Smooth muscle cell (in vitro differentiated cells): ENCODE measurements at regions not wholly inside any gene's neighbourhood (a gene's known extent, or its start where the extent isn't known, plus 50 kb on each side); places are given as distances from the start of the nearest gene placed in this dataset.
"Not testable (repeated sequence)": the region's sequence is repeated elsewhere in the genome, so short reads cannot be mapped to it uniquely, and the experiment has no call there.

Experiments
- DNase-seq: peaks from one replicate; lab custom pipeline; 2025; ENCODE audit not compliant: unreplicated experiment; lab: John Stamatoyannopoulos, UW
- H2AFZ ChIP-seq: fragments of 200-600 bp; sonication (generic); 2 replicates; pipeline ENCODE4 v1.6.0; 2016; ENCODE audit warnings: antibody characterized with exemption, low read depth, mild to moderate bottlenecking
- H3F3A ChIP-seq: fragments of 200-600 bp; sonication (generic); 2 replicates; pipeline ENCODE4 v1.6.0; 2017; ENCODE audit warnings: antibody characterized with exemption, low read depth
- H3K27ac ChIP-seq: fragments of 200-600 bp; sonication (generic); 2 replicates; pipeline ENCODE4 v1.5.1; 2016; ENCODE audit warnings: low read depth, mild to moderate bottlenecking
- H3K27me3 ChIP-seq: fragments of 200-600 bp; sonication (generic); 2 replicates; pipeline ENCODE4 v1.6.1; 2016; ENCODE audit warnings: low read depth, mild to moderate bottlenecking
- H3K36me3 ChIP-seq: fragments of 200-600 bp; sonication (generic); 2 replicates; pipeline ENCODE4 v1.5.1; 2016; ENCODE audit warnings: low read depth
- H3K4me1 ChIP-seq: fragments of 200-600 bp; sonication (generic); 2 replicates; pipeline ENCODE4 v1.5.1; 2016; ENCODE audit warnings: low read depth
- H3K4me2 ChIP-seq: fragments of 200-600 bp; sonication (generic); 2 replicates; pipeline ENCODE4 v1.6.0; 2016; ENCODE audit warnings: mild to moderate bottlenecking
- H3K4me3 ChIP-seq: fragments of 200-600 bp; sonication (generic); 2 replicates; pipeline ENCODE4 v1.5.1; 2016; ENCODE audit warnings: mild to moderate bottlenecking
- H3K79me2 ChIP-seq: fragments of 200-600 bp; sonication (generic); 2 replicates; pipeline ENCODE4 v1.6.0; 2016; ENCODE audit warnings: low read depth, mild to moderate bottlenecking
- H3K9ac ChIP-seq: fragments of 200-600 bp; sonication (generic); 2 replicates; pipeline ENCODE4 v1.6.0; 2016; ENCODE audit warnings: low read depth
- H3K9me3 ChIP-seq: fragments of 200-600 bp; sonication (generic); replicated peaks from 2 replicates; pipeline ENCODE4 v1.5.1; 2016; ENCODE audit warnings: low read depth
- H4K20me1 ChIP-seq: fragments of 200-600 bp; sonication (generic); 2 replicates; pipeline ENCODE4 v1.6.0; 2016; ENCODE audit warnings: low read depth
- WGBS: methylation state at CpG from one replicate; pipeline ENCODE4 v1.1.7; 2016; ENCODE audit warnings: low lambda C conversion rate; 5-methylcytosine and 5-hydroxymethylcytosine counted together
- TF ChIP-seq, protein P1 (sequence below): fragments of 200-600 bp; sonication (generic); IDR thresholded peaks from 2 replicates; pipeline ENCODE4 v1.5.1; 2017; ENCODE audit warnings: borderline replicate concordance, mild to moderate bottlenecking, antibody characterized with exemption; ENCODE audit not compliant: insufficient read depth, poor library complexity, severe bottlenecking

DNA sequence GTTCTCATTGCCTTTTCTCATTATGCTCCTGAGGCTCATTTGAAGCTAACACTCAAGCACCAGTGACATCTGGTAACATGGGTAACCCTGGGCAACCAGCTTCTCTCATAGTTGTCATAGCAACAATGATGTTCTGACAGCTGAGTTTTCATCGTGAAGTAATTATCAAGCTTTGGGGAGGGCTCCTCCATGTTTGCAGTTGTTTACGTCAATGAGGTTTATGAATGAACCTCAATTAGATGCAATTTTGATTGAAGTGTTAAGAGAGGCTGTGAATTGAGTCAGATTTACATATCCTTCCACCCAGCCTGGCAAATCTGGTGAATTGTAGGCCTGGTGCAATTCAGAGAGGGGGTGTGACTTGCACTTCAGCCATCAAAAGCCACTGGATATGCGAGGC lies 119.3 kb upstream of the CHD2 start:
- Histone ChIP-seq H3K27me3 (no peaks in the 10 kb centered on the region), H3K27ac (no peak overlapping the region), H3K9ac (no peak overlapping the region), H4K20me1 (no peaks in the 10 kb centered on the region), H3K4me2 (no peak overlapping the region), H2AFZ (no peak overlapping the region), H3K36me3 (no peaks in the 10 kb centered on the region), H3K9me3 (no peaks in the 10 kb centered on the region), H3F3A (no peaks in the 10 kb centered on the region), H3K4me3 (no peak overlapping the region), H3K4me1 (no peaks in the 10 kb centered on the region), H3K79me2 (no peaks in the 10 kb centered on the region)
- DNase-seq, result no peak
- 95% methylated on average over 3 of the region's 3 CpGs for WGBS
- TF ChIP-seq, protein P1, sequence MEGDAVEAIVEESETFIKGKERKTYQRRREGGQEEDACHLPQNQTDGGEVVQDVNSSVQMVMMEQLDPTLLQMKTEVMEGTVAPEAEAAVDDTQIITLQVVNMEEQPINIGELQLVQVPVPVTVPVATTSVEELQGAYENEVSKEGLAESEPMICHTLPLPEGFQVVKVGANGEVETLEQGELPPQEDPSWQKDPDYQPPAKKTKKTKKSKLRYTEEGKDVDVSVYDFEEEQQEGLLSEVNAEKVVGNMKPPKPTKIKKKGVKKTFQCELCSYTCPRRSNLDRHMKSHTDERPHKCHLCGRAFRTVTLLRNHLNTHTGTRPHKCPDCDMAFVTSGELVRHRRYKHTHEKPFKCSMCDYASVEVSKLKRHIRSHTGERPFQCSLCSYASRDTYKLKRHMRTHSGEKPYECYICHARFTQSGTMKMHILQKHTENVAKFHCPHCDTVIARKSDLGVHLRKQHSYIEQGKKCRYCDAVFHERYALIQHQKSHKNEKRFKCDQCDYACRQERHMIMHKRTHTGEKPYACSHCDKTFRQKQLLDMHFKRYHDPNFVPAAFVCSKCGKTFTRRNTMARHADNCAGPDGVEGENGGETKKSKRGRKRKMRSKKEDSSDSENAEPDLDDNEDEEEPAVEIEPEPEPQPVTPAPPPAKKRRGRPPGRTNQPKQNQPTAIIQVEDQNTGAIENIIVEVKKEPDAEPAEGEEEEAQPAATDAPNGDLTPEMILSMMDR, result no peak

DNA sequence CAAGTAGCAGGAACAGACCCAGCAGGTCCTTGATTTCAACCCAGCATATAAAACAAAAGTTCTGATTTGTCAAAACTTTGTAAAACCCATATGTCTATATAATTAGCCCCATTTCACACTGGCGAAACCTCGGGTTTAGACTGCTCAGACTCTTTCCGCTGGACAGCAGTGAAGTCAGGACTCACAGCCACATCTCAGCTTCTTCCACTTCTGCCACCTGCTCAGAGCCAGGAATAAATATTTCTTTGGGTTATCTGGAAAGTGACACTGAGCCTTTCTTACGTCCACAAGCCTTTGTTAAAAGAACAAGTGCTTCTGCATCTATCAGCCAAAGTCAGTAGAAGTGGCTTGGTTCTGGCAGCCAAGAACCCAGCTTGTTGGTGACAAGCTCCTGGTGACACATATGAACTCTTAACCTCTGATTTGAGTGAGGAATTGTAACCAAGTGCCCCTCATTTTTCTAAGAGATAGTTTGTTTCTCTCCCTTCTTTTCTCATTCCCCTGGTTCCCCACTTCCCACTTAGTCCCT lies 118.1 kb upstream of the CHD2 start:
- Histone ChIP-seq H3K9ac (no peak overlapping the region), H3K36me3 (no peaks in the 10 kb centered on the region), H3F3A (no peaks in the 10 kb centered on the region), H4K20me1 (no peaks in the 10 kb centered on the region), H3K4me3 (no peak overlapping the region), H3K4me2 (no peak overlapping the region), H3K27me3 (no peaks in the 10 kb centered on the region), H3K4me1 (no peaks in the 10 kb centered on the region), H2AFZ (no peak overlapping the region), H3K79me2 (no peaks in the 10 kb centered on the region), H3K9me3 (no peaks in the 10 kb centered on the region), H3K27ac (no peak overlapping the region)
- DNase-seq, result no peak
- WGBS, result 95% methylated on average over 4 of the region's 4 CpGs
- TF ChIP-seq, protein P1, result no peak

DNA sequence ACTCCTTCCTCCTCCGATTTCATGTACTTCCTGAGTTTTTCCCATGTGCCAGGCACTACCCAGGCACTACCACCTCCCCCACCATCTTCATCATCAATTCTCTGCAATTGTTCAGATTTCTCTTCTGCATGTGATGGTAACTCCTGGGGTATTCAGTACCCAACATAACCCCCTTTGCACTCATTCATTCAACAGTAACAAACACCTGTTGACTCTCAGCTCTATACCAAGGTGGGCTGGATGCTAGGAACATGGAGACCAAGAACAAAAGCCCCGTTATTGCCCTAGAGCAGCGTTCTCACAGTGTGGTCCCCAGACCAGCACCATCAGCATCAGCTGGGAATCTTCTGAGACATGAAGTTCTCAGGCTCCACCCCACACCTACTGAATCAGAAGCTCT lies 113.0 kb upstream of the CHD2 start:
- Histone ChIP-seq H3K4me1 (no peaks in the 10 kb centered on the region), H3K27ac (no peak overlapping the region), H3K36me3 (no peaks in the 10 kb centered on the region), H4K20me1 (no peaks in the 10 kb centered on the region), H2AFZ (no peak overlapping the region), H3K9ac (no peak overlapping the region), H3K4me3 (no peak overlapping the region), H3K79me2 (no peaks in the 10 kb centered on the region), H3K9me3 (no peaks in the 10 kb centered on the region), H3K4me2 (no peak overlapping the region), H3K27me3 (no peaks in the 10 kb centered on the region), H3F3A (no peaks in the 10 kb centered on the region)
- TF ChIP-seq, protein P1, result no peak
- DNase-seq, result no peak
- WGBS, result 91% methylated on average over 3 of the region's 3 CpGs

DNA sequence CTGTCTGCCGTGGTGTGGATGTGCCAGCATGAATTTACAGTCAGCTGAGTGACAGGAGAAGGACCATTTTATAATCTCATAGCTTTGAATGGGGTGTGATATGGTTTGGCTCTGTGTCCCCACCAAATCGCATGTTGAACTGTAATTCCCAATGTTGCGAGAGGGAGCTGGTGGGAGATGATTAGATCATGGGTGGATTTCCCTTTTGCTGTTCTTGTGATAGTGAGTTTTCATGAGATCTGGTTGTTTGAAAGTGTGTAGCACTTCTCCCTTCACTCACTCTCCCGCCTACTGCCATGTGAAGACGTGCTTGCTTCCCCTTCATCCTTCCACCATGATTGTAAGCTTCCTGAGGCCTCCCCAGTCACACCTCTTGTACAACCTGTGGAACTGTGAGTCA lies 111.9 kb upstream of the CHD2 start:
- no peak for DNase-seq
- Histone ChIP-seq H3K4me2 (no peak overlapping the region), H3K9ac (no peak overlapping the region), H3F3A (no peaks in the 10 kb centered on the region), H3K27ac (no peak overlapping the region), H2AFZ (no peak overlapping the region), H4K20me1 (no peaks in the 10 kb centered on the region), H3K79me2 (no peaks in the 10 kb centered on the region), H3K9me3 (no peaks in the 10 kb centered on the region), H3K36me3 (no peaks in the 10 kb centered on the region), H3K4me1 (no peaks in the 10 kb centered on the region), H3K4me3 (no peak overlapping the region), H3K27me3 (no peaks in the 10 kb centered on the region)
- TF ChIP-seq, protein P1, result no peak
- WGBS, result 96% methylated on average over 5 of the region's 5 CpGs

DNA sequence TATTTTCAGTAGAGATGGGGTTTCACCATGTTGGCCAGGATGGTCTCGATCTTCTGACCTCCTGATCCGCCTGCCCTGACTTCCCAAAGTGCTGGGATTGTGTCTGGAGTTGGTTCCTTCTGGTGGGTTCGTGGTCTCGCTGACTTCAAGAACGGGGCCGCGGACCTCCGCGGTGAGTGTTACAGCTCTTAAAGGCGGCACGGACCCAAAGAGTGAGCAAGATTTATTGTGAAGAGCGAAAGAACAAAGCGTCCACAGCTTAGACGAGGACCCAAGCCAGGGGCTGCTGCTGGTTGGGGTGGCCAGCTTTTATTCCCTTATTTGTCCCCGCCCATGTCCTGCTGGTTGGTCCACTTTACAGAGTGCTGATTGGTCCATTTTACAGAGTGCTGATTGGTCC lies 111.3 kb upstream of the CHD2 start:
- H3K27me3 ChIP-seq, H3K4me3 ChIP-seq, H4K20me1 ChIP-seq, H3F3A ChIP-seq, H2AFZ ChIP-seq, H3K36me3 ChIP-seq, DNase-seq, H3K9ac ChIP-seq, H3K4me1 ChIP-seq, H3K79me2 ChIP-seq, H3K9me3 ChIP-seq, H3K27ac ChIP-seq, H3K4me2 ChIP-seq: not testable (repeated sequence)
- WGBS, result 93% methylated on average over 15 of the region's 15 CpGs
